PC-9 (cell line): ENCODE measurements at regions not wholly inside any gene's neighbourhood (a gene's known extent, or its start where the extent isn't known, plus 50 kb on each side); places are given as distances from the start of the nearest gene placed in this dataset.

ENCODE experiments used
- BruUV-seq: library from RNA; stranded (reverse); fragments of 400-500 nt; replicated peaks from 2 replicates; lab custom pipeline; 2021; lab: Mats Ljungman, UMichigan
- CTCF ChIA-PET: fragments of 300-600 bp; sonication (Branson Sonifier 250); formaldehyde crosslinking; loops from one replicate; lab custom pipeline; 2022; ENCODE audit warnings: antibody characterized with exemption; lab: Charles Lee
- POLR2A ChIA-PET: fragments of 300-600 bp; sonication (Branson Sonifier 250); formaldehyde crosslinking; loops from one replicate; lab custom pipeline; 2022; ENCODE audit warnings: antibody characterized with exemption; ENCODE audit not compliant: unreplicated experiment; lab: Charles Lee
- DNase-seq, 2 experiments: peaks; one replicate each; pipeline versions ENCODE4 v3.0.0 to v3.0.0-alpha.2; 2015 to 2022; ENCODE audit warnings: mixed read lengths in 1 of 2
- H2AFZ ChIP-seq: fragments of 200-600 bp; sonication (generic); 2 replicates; pipeline ENCODE4 v1.8.1; 2017; ENCODE audit warnings: antibody characterized with exemption
- H3F3A ChIP-seq: fragments of 200-600 bp; sonication (generic); 2 replicates; pipeline ENCODE4 v1.8.1; 2017; ENCODE audit warnings: antibody characterized with exemption, mild to moderate bottlenecking, low read depth; ENCODE audit not compliant: insufficient read depth
- H3K27ac ChIP-seq: fragments of 200-600 bp; sonication (generic); 2 replicates; pipeline ENCODE4 v1.6.1; 2016; ENCODE audit warnings: mixed run types
- H3K27me3 ChIP-seq: fragments of 200-600 bp; sonication (generic); 2 replicates; pipeline ENCODE4 v1.6.1; 2016; ENCODE audit warnings: low read depth, mixed run types; ENCODE audit not compliant: insufficient read depth
- H3K36me3 ChIP-seq: fragments of 200-600 bp; sonication (generic); 2 replicates; pipeline ENCODE4 v1.6.1; 2016; ENCODE audit warnings: low read depth, mixed run types
- H3K4me1 ChIP-seq: fragments of 200-600 bp; sonication (generic); replicated peaks from 2 replicates; pipeline ENCODE4 v1.6.1; 2016; ENCODE audit warnings: mixed run types; ENCODE audit not compliant: insufficient read depth
- H3K4me2 ChIP-seq: fragments of 200-600 bp; sonication (generic); 2 replicates; pipeline ENCODE4 v1.6.1; 2017; ENCODE audit warnings: mixed run types
- H3K4me3 ChIP-seq: fragments of 200-600 bp; sonication (generic); 2 replicates; pipeline ENCODE4 v1.6.1; 2016; ENCODE audit warnings: mixed run types
- H3K79me2 ChIP-seq: fragments of 200-600 bp; sonication (generic); 2 replicates; pipeline ENCODE4 v1.6.1; 2017; ENCODE audit warnings: low read depth, mixed run types
- H3K9me2 ChIP-seq: fragments of 200-600 bp; sonication (generic); 2 replicates; pipeline ENCODE4 v1.8.1; 2017; ENCODE audit warnings: mild to moderate bottlenecking; ENCODE audit not compliant: insufficient read depth
- H3K9me3 ChIP-seq: fragments of 200-600 bp; sonication (generic); 2 replicates; pipeline ENCODE4 v1.8.1; 2016; ENCODE audit warnings: low read depth; ENCODE audit not compliant: insufficient read depth
- H4K20me1 ChIP-seq: fragments of 200-600 bp; sonication (generic); 2 replicates; pipeline ENCODE4 v1.8.1; 2017; ENCODE audit not compliant: insufficient read depth
- EZH2 ChIP-seq: fragments of 200-600 bp; sonication (generic); IDR thresholded peaks from 2 replicates; pipeline ENCODE4 v1.8.0; 2017; ENCODE audit warnings: antibody characterized with exemption, low read depth
- intact Hi-C: fragments of 100-400 bp; cut with micrococcal nuclease; formaldehyde crosslinking; loops from one replicate; pipeline ENCODE4 v1.10.0; 2022; ENCODE audit not compliant: unreplicated experiment
- TF ChIP-seq, protein P1 (sequence below): fragments of 200-600 bp; sonication (generic); conservative IDR thresholded peaks from 2 replicates; pipeline ENCODE4 v1.6.1; 2017; ENCODE audit warnings: mixed run types, antibody characterized with exemption, mild to moderate bottlenecking, moderate library complexity

DNA sequence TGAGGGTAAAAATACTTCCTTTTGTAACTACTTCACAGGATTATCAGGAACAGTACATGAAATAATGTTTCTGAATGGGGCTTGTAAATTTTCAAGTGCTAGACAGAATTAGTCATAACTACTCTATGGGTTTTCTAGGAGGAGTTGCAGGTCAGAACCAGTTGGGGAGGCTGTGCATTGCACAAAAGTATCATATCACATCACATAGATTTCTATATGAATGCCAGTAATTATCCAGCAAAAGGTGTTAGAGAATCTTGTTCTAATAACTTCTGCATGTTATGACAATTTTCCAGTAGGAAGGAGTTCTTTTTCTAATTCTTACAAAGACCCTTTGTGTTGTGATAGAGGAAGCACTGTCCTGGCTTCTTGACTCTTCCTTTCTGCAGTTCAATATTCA, 551.6 kb downstream of the COL12A1 start:
- H3K27me3 ChIP-seq: no peaks in the 10 kb centered on the region
- no peaks in the 10 kb centered on the region for H3F3A ChIP-seq
- no peaks in the 10 kb centered on the region for H4K20me1 ChIP-seq
- POLR2A ChIA-PET: no interaction called here
- CTCF ChIA-PET: no interaction called here
- H3K27ac ChIP-seq: no peak overlapping the region
- H3K4me1 ChIP-seq: no peaks in the 10 kb centered on the region
- H3K4me3 ChIP-seq: no peak overlapping the region
- no peak overlapping the region for H2AFZ ChIP-seq
- no peak for DNase-seq
- H3K9me3 ChIP-seq: no peaks in the 10 kb centered on the region
- H3K4me2 ChIP-seq: no peak overlapping the region
- H3K9me2 ChIP-seq: no peaks in the 10 kb centered on the region
- intact Hi-C loops: no loop called here
- no peak for TF ChIP-seq EZH2
- TF ChIP-seq, protein P1, sequence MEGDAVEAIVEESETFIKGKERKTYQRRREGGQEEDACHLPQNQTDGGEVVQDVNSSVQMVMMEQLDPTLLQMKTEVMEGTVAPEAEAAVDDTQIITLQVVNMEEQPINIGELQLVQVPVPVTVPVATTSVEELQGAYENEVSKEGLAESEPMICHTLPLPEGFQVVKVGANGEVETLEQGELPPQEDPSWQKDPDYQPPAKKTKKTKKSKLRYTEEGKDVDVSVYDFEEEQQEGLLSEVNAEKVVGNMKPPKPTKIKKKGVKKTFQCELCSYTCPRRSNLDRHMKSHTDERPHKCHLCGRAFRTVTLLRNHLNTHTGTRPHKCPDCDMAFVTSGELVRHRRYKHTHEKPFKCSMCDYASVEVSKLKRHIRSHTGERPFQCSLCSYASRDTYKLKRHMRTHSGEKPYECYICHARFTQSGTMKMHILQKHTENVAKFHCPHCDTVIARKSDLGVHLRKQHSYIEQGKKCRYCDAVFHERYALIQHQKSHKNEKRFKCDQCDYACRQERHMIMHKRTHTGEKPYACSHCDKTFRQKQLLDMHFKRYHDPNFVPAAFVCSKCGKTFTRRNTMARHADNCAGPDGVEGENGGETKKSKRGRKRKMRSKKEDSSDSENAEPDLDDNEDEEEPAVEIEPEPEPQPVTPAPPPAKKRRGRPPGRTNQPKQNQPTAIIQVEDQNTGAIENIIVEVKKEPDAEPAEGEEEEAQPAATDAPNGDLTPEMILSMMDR: no peak
- no TSS peak for BruUV-seq
- no peaks in the 10 kb centered on the region for H3K79me2 ChIP-seq
- no peaks in the 10 kb centered on the region for H3K36me3 ChIP-seq

DNA sequence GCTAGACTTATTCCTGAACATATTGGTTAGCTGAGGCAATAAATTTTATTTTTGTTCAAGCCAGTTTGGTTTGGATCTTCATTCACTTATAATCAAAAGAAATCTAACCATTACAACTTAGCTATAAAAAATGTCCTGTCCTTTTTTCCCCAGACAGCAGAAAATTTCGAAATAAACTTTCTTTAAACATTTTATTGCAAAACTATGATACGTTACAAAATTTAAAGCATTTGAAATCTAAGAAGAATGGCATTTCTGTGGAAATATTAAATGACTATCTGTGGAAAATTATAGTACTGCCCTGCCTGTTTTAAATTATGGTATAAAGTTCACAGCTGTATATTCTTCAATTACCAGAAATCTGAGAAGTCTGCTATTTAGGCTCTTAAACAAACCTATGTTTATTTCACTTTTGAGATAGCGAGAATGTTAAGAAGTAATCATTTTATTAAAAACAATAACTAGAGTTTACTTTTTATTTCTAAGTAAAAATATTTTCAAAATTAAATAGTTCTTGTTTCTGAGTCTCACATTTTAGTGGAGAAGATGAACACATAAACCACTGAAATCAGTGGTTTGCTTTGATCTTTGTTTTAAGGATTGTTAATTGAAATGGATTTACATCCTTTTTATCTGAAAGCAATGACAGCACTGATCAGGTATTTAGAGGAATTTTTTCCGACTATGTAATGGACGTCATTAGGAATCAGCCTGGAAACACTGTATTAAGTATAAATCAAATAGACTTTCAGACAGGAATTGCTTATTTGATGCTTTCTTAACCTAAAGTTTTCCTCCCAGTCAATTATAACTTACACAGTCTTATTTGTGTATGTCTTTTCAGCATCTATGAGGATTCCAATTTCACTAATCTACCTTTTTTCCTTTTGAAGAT, 553.7 kb downstream of the COL12A1 start:
- DNase-seq: no peak
- Histone ChIP-seq H3K9me2 (no peaks in the 10 kb centered on the region), H3K9me3 (no peaks in the 10 kb centered on the region; the same call in 1 of the 2 replicates), H3K79me2 (no peaks in the 10 kb centered on the region), H3K4me2 (no peak overlapping the region), H3F3A (no peaks in the 10 kb centered on the region), H3K4me1 (no peaks in the 10 kb centered on the region), H4K20me1 (no peaks in the 10 kb centered on the region), H2AFZ (no peak overlapping the region), H3K27me3 (no peaks in the 10 kb centered on the region), H3K4me3 (no peak overlapping the region), H3K36me3 (no peaks in the 10 kb centered on the region), H3K27ac (no peak overlapping the region)
- intact Hi-C loops: loop anchor here (2.0 kb wide), 1 partner anchor 47 kb away; no protein-coding TSS in a partner anchor
- ChIA-PET CTCF (no interaction called here), POLR2A (no interaction called here)
- TF ChIP-seq, protein P1: no peak
- TF ChIP-seq EZH2: no peak
- BruUV-seq: no TSS peak

DNA sequence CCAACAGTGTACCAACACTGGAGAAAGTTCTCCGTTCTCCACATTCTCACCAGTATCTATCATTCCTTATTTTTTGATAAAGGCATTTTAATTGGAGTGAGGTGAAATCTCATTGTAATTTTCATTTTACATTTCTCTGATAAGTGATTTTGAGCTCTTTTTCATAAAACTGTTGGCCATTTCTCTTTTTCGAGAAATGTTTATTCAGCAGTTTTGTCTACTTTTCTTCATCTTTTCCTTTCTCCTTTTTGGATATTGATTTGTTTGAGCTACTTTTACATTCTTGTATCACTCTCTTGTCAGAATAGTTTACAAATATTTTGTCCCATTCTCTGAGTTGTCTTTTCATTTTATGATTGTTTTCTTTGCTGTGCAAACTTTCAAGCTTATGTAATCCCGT, 555.2 kb downstream of the COL12A1 start:
- ChIA-PET POLR2A (no interaction called here), CTCF (no interaction called here)
- Histone ChIP-seq H3F3A (no peaks in the 10 kb centered on the region), H4K20me1 (no peaks in the 10 kb centered on the region), H3K27me3 (no peaks in the 10 kb centered on the region), H2AFZ (no peak overlapping the region), H3K4me3 (no peak overlapping the region), H3K9me3 (no peaks in the 10 kb centered on the region; the same call in 1 of the 2 replicates), H3K9me2 (no peaks in the 10 kb centered on the region), H3K4me2 (no peak overlapping the region), H3K79me2 (no peaks in the 10 kb centered on the region), H3K36me3 (no peaks in the 10 kb centered on the region), H3K27ac (no peak overlapping the region), H3K4me1 (no peaks in the 10 kb centered on the region)
- BruUV-seq: no TSS peak
- no peak for TF ChIP-seq EZH2
- TF ChIP-seq, protein P1: no peak
- intact Hi-C loops: loop anchor here (2.0 kb wide), 1 partner anchor 48 kb away; no protein-coding TSS in a partner anchor
- DNase-seq: no peak
